NB4 (cell line): ENCODE measurements at regions not wholly inside any gene's neighbourhood (a gene's known extent, or its start where the extent isn't known, plus 50 kb on each side); places are given as distances from the start of the nearest gene placed in this dataset.

Source experiments
- MYC ChIP-seq: IDR thresholded peaks from 2 replicates; pipeline ENCODE4 v1.6.1; 2011; ENCODE audit warnings: low read depth, low read length
- POLR2A ChIP-seq: IDR thresholded peaks from 2 replicates; pipeline ENCODE4 v1.6.1; 2011; ENCODE audit warnings: mild to moderate bottlenecking; ENCODE audit not compliant: insufficient read length; ENCODE audit errors: extremely low read depth
- TF ChIP-seq, protein P1 (sequence below): IDR thresholded peaks from one replicate; pipeline ENCODE4 v1.5.1; 2012; ENCODE audit warnings: low read depth, low read length
- TF ChIP-seq, protein P2 (sequence below): IDR thresholded peaks from 2 replicates; pipeline ENCODE4 v1.6.1; 2011; ENCODE audit warnings: low read depth, low read length

DNA sequence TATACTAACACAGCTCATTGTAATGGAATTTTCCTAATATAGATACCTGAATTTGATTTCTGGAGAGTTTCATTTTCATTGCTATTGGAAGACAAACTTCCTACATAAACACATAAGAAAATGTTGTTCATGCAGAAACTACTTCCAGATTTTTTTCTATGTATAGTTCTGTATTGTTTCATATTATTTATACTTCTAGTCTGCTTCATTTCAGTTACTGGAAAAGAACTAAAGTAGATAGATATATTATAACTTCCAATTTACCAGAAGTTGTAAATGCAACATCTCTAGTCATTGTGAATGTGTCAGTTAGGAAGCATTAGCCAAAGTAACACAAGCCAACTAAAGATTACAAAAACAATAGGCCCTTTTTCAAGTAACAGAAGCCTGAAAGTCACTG lies 147.3 kb upstream of the ZNF385D start:
- TF ChIP-seq POLR2A (no peak), MYC (no peak)
- TF ChIP-seq, protein P1, sequence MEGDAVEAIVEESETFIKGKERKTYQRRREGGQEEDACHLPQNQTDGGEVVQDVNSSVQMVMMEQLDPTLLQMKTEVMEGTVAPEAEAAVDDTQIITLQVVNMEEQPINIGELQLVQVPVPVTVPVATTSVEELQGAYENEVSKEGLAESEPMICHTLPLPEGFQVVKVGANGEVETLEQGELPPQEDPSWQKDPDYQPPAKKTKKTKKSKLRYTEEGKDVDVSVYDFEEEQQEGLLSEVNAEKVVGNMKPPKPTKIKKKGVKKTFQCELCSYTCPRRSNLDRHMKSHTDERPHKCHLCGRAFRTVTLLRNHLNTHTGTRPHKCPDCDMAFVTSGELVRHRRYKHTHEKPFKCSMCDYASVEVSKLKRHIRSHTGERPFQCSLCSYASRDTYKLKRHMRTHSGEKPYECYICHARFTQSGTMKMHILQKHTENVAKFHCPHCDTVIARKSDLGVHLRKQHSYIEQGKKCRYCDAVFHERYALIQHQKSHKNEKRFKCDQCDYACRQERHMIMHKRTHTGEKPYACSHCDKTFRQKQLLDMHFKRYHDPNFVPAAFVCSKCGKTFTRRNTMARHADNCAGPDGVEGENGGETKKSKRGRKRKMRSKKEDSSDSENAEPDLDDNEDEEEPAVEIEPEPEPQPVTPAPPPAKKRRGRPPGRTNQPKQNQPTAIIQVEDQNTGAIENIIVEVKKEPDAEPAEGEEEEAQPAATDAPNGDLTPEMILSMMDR: no peak
- TF ChIP-seq, protein P2, sequence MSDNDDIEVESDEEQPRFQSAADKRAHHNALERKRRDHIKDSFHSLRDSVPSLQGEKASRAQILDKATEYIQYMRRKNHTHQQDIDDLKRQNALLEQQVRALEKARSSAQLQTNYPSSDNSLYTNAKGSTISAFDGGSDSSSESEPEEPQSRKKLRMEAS: no peak
